IMR-90 (cell line): ENCODE measurements at regions not wholly inside any gene's neighbourhood (a gene's known extent, or its start where the extent isn't known, plus 50 kb on each side); places are given as distances from the start of the nearest gene placed in this dataset.

Experiments used
- ATAC-seq: fragments of 200-7000 bp; cut with Tn5 transposase; 2 replicates; pipeline ENCODE4 v1.9.1; 2020; ENCODE audit warnings: low read depth, mild to moderate bottlenecking, moderate library complexity
- BruUV-seq: library from RNA; stranded (reverse); fragments of 400-500 nt; replicated peaks from 2 replicates; lab custom pipeline; 2021; lab: Mats Ljungman, UMichigan
- CTCF ChIA-PET: fragments of 300-600 bp; formaldehyde crosslinking; extraction: SDS; loops from one replicate; lab custom pipeline; 2021; ENCODE audit warnings: antibody characterized with exemption; lab: Yijun Ruan, JAX
- POLR2A ChIA-PET: fragments of 300-600 bp; sonication (Branson Sonifier 250); formaldehyde crosslinking; loops from one replicate; lab custom pipeline; 2022; ENCODE audit warnings: antibody characterized with exemption; ENCODE audit not compliant: unreplicated experiment; lab: Charles Lee
- DNase-seq: peaks from one replicate; pipeline ENCODE4 v3.0.0; 2013
- H2AFZ ChIP-seq: replicated peaks from 2 replicates; pipeline ENCODE3; 2013; ENCODE audit warnings: low read length, mild to moderate bottlenecking; ENCODE audit not compliant: poor library complexity
- H2AK5ac ChIP-seq: 2 replicates; pipeline ENCODE4 v1.6.1; 2013; ENCODE audit warnings: low read depth, low read length, inconsistent platforms
- H2AK9ac ChIP-seq: replicated peaks from 2 replicates; pipeline ENCODE3; 2013; ENCODE audit warnings: mild to moderate bottlenecking, low read depth, low read length, moderate library complexity; ENCODE audit not compliant: poor library complexity
- H2BK120ac ChIP-seq: 2 replicates; pipeline ENCODE4 v1.6.1; 2013; ENCODE audit warnings: low read depth, low read length, inconsistent platforms
- H2BK15ac ChIP-seq: 3 replicates; pipeline ENCODE4 v1.6.1; 2013; ENCODE audit warnings: low read depth, low read length, inconsistent platforms
- H2BK20ac ChIP-seq: 2 replicates; pipeline ENCODE4 v1.6.1; 2013; ENCODE audit warnings: low read depth, mild to moderate bottlenecking, inconsistent platforms, low read length, moderate library complexity
- H2BK5ac ChIP-seq: 2 replicates; pipeline ENCODE4 v1.6.1; 2013; ENCODE audit warnings: mild to moderate bottlenecking, low read depth, low read length, inconsistent platforms; ENCODE audit not compliant: poor library complexity, severe bottlenecking
- H3K14ac ChIP-seq: replicated peaks from 2 replicates; pipeline ENCODE4 v1.6.1; 2013; ENCODE audit warnings: low read depth, low read length, inconsistent platforms
- H3K18ac ChIP-seq: 2 replicates; pipeline ENCODE4 v1.6.1; 2013; ENCODE audit warnings: low read depth, low read length, control low read depth
- H3K23ac ChIP-seq: 2 replicates; pipeline ENCODE4 v1.6.1; 2013; ENCODE audit warnings: low read depth, low read length, inconsistent platforms
- H3K27ac ChIP-seq: 2 replicates; pipeline ENCODE4 v1.5.1; 2013; ENCODE audit warnings: mild to moderate bottlenecking, control low read depth, low read length; ENCODE audit not compliant: insufficient read depth
- H3K27me3 ChIP-seq: 2 replicates; pipeline ENCODE4 v1.6.1; 2013; ENCODE audit warnings: low read length; ENCODE audit not compliant: control insufficient read depth, insufficient read depth
- H3K36me3 ChIP-seq: 2 replicates; pipeline ENCODE4 v1.6.1; 2013; ENCODE audit warnings: low read length, mixed read lengths; ENCODE audit not compliant: control insufficient read depth, insufficient read depth
- H3K4ac ChIP-seq: 2 replicates; pipeline ENCODE4 v1.6.1; 2013; ENCODE audit warnings: low read depth, low read length, inconsistent platforms
- H3K4me1 ChIP-seq: 2 replicates; pipeline ENCODE4 v1.6.1; 2013; ENCODE audit warnings: low read length, mixed read lengths; ENCODE audit not compliant: control insufficient read depth, insufficient read depth
- H3K4me2 ChIP-seq: 2 replicates; pipeline ENCODE4 v1.6.1; 2013; ENCODE audit warnings: low read depth, mild to moderate bottlenecking, control low read depth, low read length, moderate library complexity
- H3K4me3 ChIP-seq: 2 replicates; pipeline ENCODE4 v1.5.1; 2013; ENCODE audit warnings: low read depth, mild to moderate bottlenecking, control low read depth, low read length, moderate library complexity; ENCODE audit not compliant: insufficient read depth
- H3K56ac ChIP-seq: 2 replicates; pipeline ENCODE4 v1.6.1; 2013; ENCODE audit warnings: low read length, inconsistent platforms; ENCODE audit not compliant: insufficient read depth; ENCODE audit errors: extremely low read depth
- H3K79me1 ChIP-seq, 2 experiments: 2 replicates each; pipeline ENCODE4 v1.6.1; 2013; ENCODE audit warnings: low read length in 2 of 2, inconsistent platforms in 1 of 2, low read depth in 1 of 2
- H3K9ac ChIP-seq: 2 replicates; pipeline ENCODE4 v1.6.1; 2013; ENCODE audit warnings: low read depth, low read length, control low read depth
- H3K9me1 ChIP-seq: 2 replicates; pipeline ENCODE4 v1.6.1; 2013; ENCODE audit warnings: low read length, inconsistent platforms; ENCODE audit not compliant: insufficient read depth
- H3K9me3 ChIP-seq: 2 replicates; pipeline ENCODE4 v1.6.1; 2013; ENCODE audit warnings: low read length; ENCODE audit not compliant: control insufficient read depth, insufficient read depth
- H4K20me1 ChIP-seq: 2 replicates; pipeline ENCODE4 v1.6.1; 2013; ENCODE audit warnings: low read length, inconsistent platforms; ENCODE audit not compliant: insufficient read depth
- H4K5ac ChIP-seq: 2 replicates; pipeline ENCODE4 v1.6.1; 2013; ENCODE audit warnings: mild to moderate bottlenecking, low read depth, low read length, control low read depth
- H4K8ac ChIP-seq, 2 experiments: 2 replicates each; pipeline ENCODE4 v1.6.1; 2013; ENCODE audit warnings: low read depth in 2 of 2, low read length in 2 of 2, control low read depth in 1 of 2, inconsistent platforms in 1 of 2
- H4K91ac ChIP-seq: 2 replicates; pipeline ENCODE4 v1.6.1; 2013; ENCODE audit warnings: low read depth, low read length, inconsistent platforms; ENCODE audit not compliant: insufficient read depth
- CHD1 ChIP-seq: IDR thresholded peaks from 2 replicates; pipeline ENCODE4 v1.6.1; 2012; ENCODE audit warnings: low read depth, low read length, improper control_type of control experiment
- RAD21 ChIP-seq: IDR thresholded peaks from 2 replicates; pipeline ENCODE4 v1.6.1; 2012; ENCODE audit warnings: low read length, improper control_type of control experiment
- dilution Hi-C: fragments of 300-500 bp; cut with HindIII; formaldehyde crosslinking; loops from one replicate; pipeline ENCODE4 v1.14.3; 2018; ENCODE audit warnings: low sequenced_read_pairs; ENCODE audit not compliant: unreplicated experiment
- in situ Hi-C: fragments of 300-500 bp; cut with MboI; formaldehyde crosslinking; loops from 3 replicates; pipeline ENCODE4 v1.14.3; 2019; ENCODE audit warnings: low sequenced_read_pairs, inconsistent platforms, mixed read lengths
- intact Hi-C: fragments of 100-400 bp; cut with micrococcal nuclease; formaldehyde crosslinking; loops from 2 replicates; pipeline ENCODE4 v1.10.0; 2022

DNA sequence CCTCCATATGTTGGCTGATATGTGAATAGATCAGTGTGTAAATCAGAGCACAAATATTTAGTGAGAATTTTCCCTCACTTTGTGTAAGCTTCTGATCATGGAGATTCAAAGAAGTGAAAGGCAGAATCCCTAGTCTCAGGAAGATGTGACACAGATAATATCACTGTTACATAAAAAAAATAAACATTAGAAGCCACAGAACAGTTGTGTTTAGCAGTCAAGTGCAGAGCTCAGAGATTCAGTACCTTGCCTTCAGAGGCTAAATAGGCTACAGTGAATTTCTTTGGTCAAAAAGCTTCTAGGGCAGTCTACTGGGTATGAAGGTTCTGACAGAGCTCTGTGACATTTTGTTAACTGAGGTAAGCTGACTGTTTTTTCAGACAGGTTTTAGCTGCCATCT, 591.5 kb downstream of the METTL15 start:
- H3K14ac ChIP-seq: peak overlapping the region; percentile 45; the same call in 1 of the 2 replicates
- no peaks in the 10 kb centered on the region; the same call in none of the 2 replicates for H3K9me1 ChIP-seq
- H3K27ac ChIP-seq: no peak overlapping the region
- H3K36me3 ChIP-seq: no peaks in the 10 kb centered on the region
- H3K18ac ChIP-seq: peak overlapping the region; percentile 95; the same call in 1 of the 2 replicates
- peak overlapping the region; percentile 60 for H2BK120ac ChIP-seq
- ChIA-PET CTCF (interaction anchor here (0.6 to 1.9 kb wide), 4 partner anchors 11 to 641 kb away, joined by 3 to 5 read pairs (median 4); no protein-coding TSS in a partner anchor), POLR2A (interaction anchor here (0.5 kb wide), 1 partner anchor 89 kb away, joined by 4 read pairs; no protein-coding TSS in a partner anchor)
- peak overlapping the region; percentile 84; the same call in 1 of the 2 replicates for H4K5ac ChIP-seq
- TF ChIP-seq CHD1: no peak
- TF ChIP-seq RAD21: no peak
- H3K23ac ChIP-seq: no peak overlapping the region
- peaks cover 14% of the 10 kb centered on the region for H3K4me1 ChIP-seq
- no peaks in the 10 kb centered on the region for H4K20me1 ChIP-seq
- no peaks in the 10 kb centered on the region for H3K79me1 ChIP-seq
- no peak overlapping the region for H2AK9ac ChIP-seq
- peak overlapping the region; percentile 7; the same call in 1 of the 2 replicates for H3K56ac ChIP-seq
- no peak overlapping the region for H3K4me2 ChIP-seq
- peak overlapping the region; percentile 45; the same call in 1 of the 2 replicates for H3K9ac ChIP-seq
- DNase-seq (peak; percentile 10), ATAC-seq (peak; percentile 9; the same call in 1 of the 2 replicates)
- peak overlapping the region; percentile 85 for H2BK5ac ChIP-seq
- H2AK5ac ChIP-seq: peak overlapping the region; percentile 18; the same call in 1 of the 2 replicates
- H3K9me3 ChIP-seq: no peaks in the 10 kb centered on the region
- in situ Hi-C loops: loop anchor here (10.0 kb wide), 1 partner anchor 1005 kb away; no protein-coding TSS in a partner anchor
- peak overlapping the region; percentile 81 for H2BK20ac ChIP-seq
- H4K8ac ChIP-seq: peak overlapping the region; percentile 41 to 69
- H3K27me3 ChIP-seq: no peaks in the 10 kb centered on the region
- intact Hi-C loops: loop anchor here (5.0 to 10.0 kb wide), 4 partner anchors 167 to 633 kb away; partner anchors contain the start of genes KIF18A and METTL15
- dilution Hi-C loops: no loop called here
- no peak overlapping the region for H2AFZ ChIP-seq
- peak overlapping the region; percentile 58 for H3K4ac ChIP-seq
- no TSS peak for BruUV-seq
- peak overlapping the region; percentile 76 for H4K91ac ChIP-seq
- H2BK15ac ChIP-seq: peak overlapping the region; percentile 83; the same call in 2 of the 3 replicates
- no peak overlapping the region for H3K4me3 ChIP-seq
